ENCODE measurements at regions not wholly inside any gene's neighbourhood (a gene's known extent, or its start where the extent isn't known, plus 50 kb on each side); places are given as distances from the start of the nearest gene placed in this dataset.

DNA sequence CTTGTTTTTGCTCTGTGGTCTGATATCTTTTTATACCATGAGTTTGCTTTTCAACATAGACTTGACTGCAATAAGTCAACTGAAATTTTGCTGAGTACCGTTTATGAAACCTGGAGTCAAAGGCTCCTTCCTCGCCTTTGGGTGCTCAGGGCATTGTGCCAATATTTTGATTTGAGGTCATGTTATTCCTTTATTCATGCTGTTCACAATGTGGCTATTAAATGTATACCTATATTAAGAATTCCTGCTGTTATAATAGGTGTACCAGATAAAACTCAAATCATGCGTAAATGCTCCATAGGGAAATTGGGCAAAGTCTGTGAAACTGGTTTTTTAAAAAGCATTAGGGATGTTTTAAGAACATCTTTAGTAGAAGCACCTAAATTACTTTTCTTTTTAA, 334.0 kb upstream of the NUDT12 start (continued):
- no peak for TF ChIP-seq SIN3A (IDR thresholded peaks at IDR 0.05; ENCODE audit: borderline replicate concordance, low read depth, low read length)
- TF ChIP-seq MXI1 (IDR thresholded peaks at IDR 0.05; ENCODE audit: low read depth, low read length): no peak
- TF ChIP-seq ELF1 (IDR thresholded peaks at IDR 0.05): no peak
- no peak for TF ChIP-seq TEAD4 (IDR thresholded peaks at IDR 0.05; ENCODE audit: borderline replicate concordance, insufficient read depth)
- no peak for TF ChIP-seq FOXJ3 (CRISPR knock-in tag; IDR thresholded peaks at IDR 0.05)
- no peak for TF ChIP-seq NRF1 (IDR thresholded peaks at IDR 0.05; ENCODE audit: low read depth, low read length)

DNA sequence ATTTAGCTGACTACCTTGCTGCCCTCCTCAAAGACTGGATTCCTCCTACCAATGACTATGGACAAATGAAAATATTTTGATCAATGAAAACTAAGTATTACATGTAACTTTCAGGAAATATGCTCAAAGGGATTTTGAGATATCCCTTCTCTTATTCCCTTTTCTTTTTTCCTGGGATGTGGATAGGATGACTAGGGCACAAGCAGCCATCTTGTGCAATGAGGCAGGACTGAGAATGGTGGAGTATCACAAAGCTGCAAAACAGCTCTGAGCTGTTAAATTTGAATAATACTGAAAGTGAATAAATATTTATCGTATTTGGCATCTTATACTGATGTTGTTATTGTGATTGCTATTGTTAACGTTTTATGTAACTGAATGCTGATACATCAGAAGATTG, 333.1 kb upstream of the NUDT12 start:
- WGBS (ENCODE audit: low lambda C conversion rate): 92% methylated on average over 2 of the region's 2 CpGs
- Histone ChIP-seq H3K9me2 (no peaks in the 10 kb centered on the region; the same call in 1 of the 2 replicates), H3K36me3 (replicated peaks in 1 of 2; ENCODE audit: control insufficient read depth in 1 of 2, insufficient read depth in 2 of 2, low read length in 1 of 2) (no peaks in the 10 kb centered on the region), H3K4me3 (ENCODE audit: low read depth in 2 of 2, low read length in 1 of 2) (no peak overlapping the region), H3F3A (replicated peaks; ENCODE audit: insufficient read depth) (no peaks in the 10 kb centered on the region), H3K27ac (ENCODE audit: low read depth in 2 of 2, low read length in 1 of 2) (no peak overlapping the region), H3K4me1 (ENCODE audit: control insufficient read depth in 1 of 2, insufficient read depth in 2 of 2, low read depth in 1 of 2, low read length in 1 of 2) (peaks cover 0 to 3% of the 10 kb centered on the region in 2 experiments; a peak in 2 of 4 replicates), H4K20me1 (ENCODE audit: insufficient read depth) (no peaks in the 10 kb centered on the region), H3K27me3 (ENCODE audit: insufficient read depth) (no peaks in the 10 kb centered on the region), H3K9ac (no peak overlapping the region), H3K4me2 (no peak overlapping the region), H3K9me3 (no peaks in the 10 kb centered on the region), H3K79me2 (ENCODE audit: insufficient read depth) (no peaks in the 10 kb centered on the region), H2AFZ (ENCODE audit: low read depth) (no peak overlapping the region)
- no peak for DNase-seq
- ChIA-PET POLR2A (no interaction called here), CTCF (no interaction called here)
- no peak for TF ChIP-seq NRF1 (IDR thresholded peaks at IDR 0.05; ENCODE audit: low read depth, low read length)

DNA sequence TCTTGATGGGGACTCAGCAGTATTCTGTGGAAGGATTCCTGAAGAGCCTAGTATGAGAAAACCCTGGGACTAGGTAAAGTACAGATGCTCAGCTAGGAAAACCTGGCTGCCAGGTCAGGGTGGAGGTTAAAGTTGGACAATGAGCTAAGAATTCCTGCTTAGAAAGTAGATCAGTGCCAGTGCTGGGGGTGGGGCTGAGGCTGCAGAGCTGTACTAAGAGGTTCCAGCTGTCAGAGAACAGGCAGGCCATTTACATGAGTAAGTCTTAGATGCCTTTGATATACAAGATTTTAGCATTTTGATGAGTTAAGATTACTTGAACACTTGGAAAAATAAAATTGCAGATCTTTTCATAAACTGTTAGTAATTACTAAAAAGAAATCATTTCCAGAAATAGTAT, 332.3 kb upstream of the NUDT12 start:
- POLR2A ChIA-PET: no interaction called here
- Histone ChIP-seq H3K27me3 (ENCODE audit: insufficient read depth) (no peaks in the 10 kb centered on the region), H3K4me2 (no peak overlapping the region), H3F3A (replicated peaks; ENCODE audit: insufficient read depth) (peaks cover 3% of the 10 kb centered on the region), H3K36me3 (replicated peaks in 1 of 2; ENCODE audit: control insufficient read depth in 1 of 2, insufficient read depth in 2 of 2, low read length in 1 of 2) (no peaks in the 10 kb centered on the region), H3K79me2 (ENCODE audit: insufficient read depth) (no peaks in the 10 kb centered on the region), H3K9me2 (no peaks in the 10 kb centered on the region; the same call in 1 of the 2 replicates), H3K9me3 (no peaks in the 10 kb centered on the region), H3K9ac (no peak overlapping the region), H3K27ac (ENCODE audit: low read depth in 2 of 2, low read length in 1 of 2) (peak overlapping the region; percentile 5 to 68; a peak in 2 of 4 replicates), H2AFZ (ENCODE audit: low read depth) (no peak overlapping the region), H4K20me1 (ENCODE audit: insufficient read depth) (no peaks in the 10 kb centered on the region), H3K4me3 (ENCODE audit: low read depth in 2 of 2, low read length in 1 of 2) (no peak overlapping the region), H3K4me1 (ENCODE audit: control insufficient read depth in 1 of 2, insufficient read depth in 2 of 2, low read depth in 1 of 2, low read length in 1 of 2) (peaks cover 0 to 3% of the 10 kb centered on the region in 2 experiments; a peak in 2 of 4 replicates)
- CTCF ChIA-PET: interaction anchor here (1.9 kb wide), 1 partner anchor 12 kb away, joined by 4 read pairs; no protein-coding TSS in a partner anchor
- peak; percentile 27 for DNase-seq
- no peak for TF ChIP-seq ELF1 (IDR thresholded peaks at IDR 0.05)
- TF ChIP-seq POLR2AphosphoS5 (IDR thresholded peaks at IDR 0.05; ENCODE audit: low read depth, low read length): no peak
- no peak for TF ChIP-seq FOXJ3 (CRISPR knock-in tag; IDR thresholded peaks at IDR 0.05)
- peak; percentile 61 for TF ChIP-seq JUND (IDR thresholded peaks at IDR 0.05)
- no peak for TF ChIP-seq SIN3A (IDR thresholded peaks at IDR 0.05; ENCODE audit: borderline replicate concordance, low read depth, low read length)
- TF ChIP-seq GATA2 (CRISPR knock-in tag; IDR thresholded peaks at IDR 0.05): no peak
- TF ChIP-seq, protein P1, sequence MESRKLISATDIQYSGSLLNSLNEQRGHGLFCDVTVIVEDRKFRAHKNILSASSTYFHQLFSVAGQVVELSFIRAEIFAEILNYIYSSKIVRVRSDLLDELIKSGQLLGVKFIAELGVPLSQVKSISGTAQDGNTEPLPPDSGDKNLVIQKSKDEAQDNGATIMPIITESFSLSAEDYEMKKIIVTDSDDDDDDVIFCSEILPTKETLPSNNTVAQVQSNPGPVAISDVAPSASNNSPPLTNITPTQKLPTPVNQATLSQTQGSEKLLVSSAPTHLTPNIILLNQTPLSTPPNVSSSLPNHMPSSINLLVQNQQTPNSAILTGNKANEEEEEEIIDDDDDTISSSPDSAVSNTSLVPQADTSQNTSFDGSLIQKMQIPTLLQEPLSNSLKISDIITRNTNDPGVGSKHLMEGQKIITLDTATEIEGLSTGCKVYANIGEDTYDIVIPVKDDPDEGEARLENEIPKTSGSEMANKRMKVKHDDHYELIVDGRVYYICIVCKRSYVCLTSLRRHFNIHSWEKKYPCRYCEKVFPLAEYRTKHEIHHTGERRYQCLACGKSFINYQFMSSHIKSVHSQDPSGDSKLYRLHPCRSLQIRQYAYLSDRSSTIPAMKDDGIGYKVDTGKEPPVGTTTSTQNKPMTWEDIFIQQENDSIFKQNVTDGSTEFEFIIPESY (IDR thresholded peaks at IDR 0.05; ENCODE audit: borderline replicate concordance, low read depth): no peak
- no peak for TF ChIP-seq EZH2phosphoT487 (IDR thresholded peaks at IDR 0.05; ENCODE audit: borderline replicate concordance, low read depth)
- TF ChIP-seq FOSL2 (IDR thresholded peaks at IDR 0.05; ENCODE audit: borderline replicate concordance, low read depth): peak; percentile 45; the same call in 1 of the 2 replicates
- no peak for TF ChIP-seq TAF1 (IDR thresholded peaks at IDR 0.05; ENCODE audit: borderline replicate concordance, low read depth, low read length)
- peak; percentile 20; the same call in 1 of the 2 replicates for TF ChIP-seq MEF2A (IDR thresholded peaks at IDR 0.05; ENCODE audit: borderline replicate concordance, low read depth)
- TF ChIP-seq, protein P2, sequence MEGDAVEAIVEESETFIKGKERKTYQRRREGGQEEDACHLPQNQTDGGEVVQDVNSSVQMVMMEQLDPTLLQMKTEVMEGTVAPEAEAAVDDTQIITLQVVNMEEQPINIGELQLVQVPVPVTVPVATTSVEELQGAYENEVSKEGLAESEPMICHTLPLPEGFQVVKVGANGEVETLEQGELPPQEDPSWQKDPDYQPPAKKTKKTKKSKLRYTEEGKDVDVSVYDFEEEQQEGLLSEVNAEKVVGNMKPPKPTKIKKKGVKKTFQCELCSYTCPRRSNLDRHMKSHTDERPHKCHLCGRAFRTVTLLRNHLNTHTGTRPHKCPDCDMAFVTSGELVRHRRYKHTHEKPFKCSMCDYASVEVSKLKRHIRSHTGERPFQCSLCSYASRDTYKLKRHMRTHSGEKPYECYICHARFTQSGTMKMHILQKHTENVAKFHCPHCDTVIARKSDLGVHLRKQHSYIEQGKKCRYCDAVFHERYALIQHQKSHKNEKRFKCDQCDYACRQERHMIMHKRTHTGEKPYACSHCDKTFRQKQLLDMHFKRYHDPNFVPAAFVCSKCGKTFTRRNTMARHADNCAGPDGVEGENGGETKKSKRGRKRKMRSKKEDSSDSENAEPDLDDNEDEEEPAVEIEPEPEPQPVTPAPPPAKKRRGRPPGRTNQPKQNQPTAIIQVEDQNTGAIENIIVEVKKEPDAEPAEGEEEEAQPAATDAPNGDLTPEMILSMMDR (IDR thresholded peaks at IDR 0.05): no peak
- peak; percentile 59 for TF ChIP-seq CHD2 (IDR thresholded peaks at IDR 0.05; ENCODE audit: low read length, partially characterized antibody)
- TF ChIP-seq, protein P3, sequence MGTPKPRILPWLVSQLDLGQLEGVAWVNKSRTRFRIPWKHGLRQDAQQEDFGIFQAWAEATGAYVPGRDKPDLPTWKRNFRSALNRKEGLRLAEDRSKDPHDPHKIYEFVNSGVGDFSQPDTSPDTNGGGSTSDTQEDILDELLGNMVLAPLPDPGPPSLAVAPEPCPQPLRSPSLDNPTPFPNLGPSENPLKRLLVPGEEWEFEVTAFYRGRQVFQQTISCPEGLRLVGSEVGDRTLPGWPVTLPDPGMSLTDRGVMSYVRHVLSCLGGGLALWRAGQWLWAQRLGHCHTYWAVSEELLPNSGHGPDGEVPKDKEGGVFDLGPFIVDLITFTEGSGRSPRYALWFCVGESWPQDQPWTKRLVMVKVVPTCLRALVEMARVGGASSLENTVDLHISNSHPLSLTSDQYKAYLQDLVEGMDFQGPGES (IDR thresholded peaks at IDR 0.05; ENCODE audit: low read depth, low read length): no peak
- no peak for TF ChIP-seq RAD21 (IDR thresholded peaks at IDR 0.05; ENCODE audit: low read length)
- TF ChIP-seq MXI1 (IDR thresholded peaks at IDR 0.05; ENCODE audit: low read depth, low read length): no peak
- peak in 1 of 2 experiments; percentile 67; a peak in 2 of 4 replicates for TF ChIP-seq EP300 (IDR thresholded peaks at IDR 0.05; ENCODE audit: borderline replicate concordance in 1 of 2, low read depth in 1 of 2, low read length in 1 of 2)
- TF ChIP-seq TCF12 (IDR thresholded peaks at IDR 0.05): peak; percentile 94
- TF ChIP-seq, protein P4, sequence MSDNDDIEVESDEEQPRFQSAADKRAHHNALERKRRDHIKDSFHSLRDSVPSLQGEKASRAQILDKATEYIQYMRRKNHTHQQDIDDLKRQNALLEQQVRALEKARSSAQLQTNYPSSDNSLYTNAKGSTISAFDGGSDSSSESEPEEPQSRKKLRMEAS (IDR thresholded peaks at IDR 0.05; ENCODE audit: low read depth): 0 out of 2 replicates have a peak, but pooled peaks have one; percentile 20
